Epidermal melanocyte (primary cell): ENCODE measurements at regions not wholly inside any gene's neighbourhood (a gene's known extent, or its start where the extent isn't known, plus 50 kb on each side); places are given as distances from the start of the nearest gene placed in this dataset.
"Not testable (repeated sequence)": the region's sequence is repeated elsewhere in the genome, so short reads cannot be mapped to it uniquely, and the experiment has no call there.

Source experiments
- DNase-seq: peaks from one replicate; pipeline ENCODE4 v3.0.0; 2011; ENCODE audit warnings: low spot score; ENCODE audit not compliant: insufficient read length

- no peak for DNase-seq
Observed at GRCh38 chr16:5793556-5793955, 696.0 kb upstream of the EEF2KMT start.

- DNase-seq, result no peak
Observed at GRCh38 chr16:5791011-5791657, 693.5 kb upstream of the EEF2KMT start.

DNA sequence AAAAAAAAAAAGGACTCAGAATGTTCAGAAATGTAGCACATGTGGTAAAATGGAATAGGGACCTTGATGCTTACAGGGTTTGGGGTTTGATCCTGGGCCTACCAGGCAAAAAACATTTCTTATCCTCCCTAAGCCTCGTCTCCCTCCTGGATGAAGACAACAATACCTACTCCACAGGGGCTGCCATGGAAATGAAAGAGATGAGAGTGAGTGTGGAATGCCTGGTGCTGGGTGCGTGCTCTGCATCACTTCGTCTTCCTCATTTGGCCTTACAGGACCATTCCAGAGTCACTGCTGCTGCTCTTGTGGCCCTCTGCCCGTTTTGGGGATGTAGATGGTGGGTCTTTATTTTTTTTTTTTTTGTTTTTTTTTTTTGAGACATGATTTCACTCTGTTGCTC, 692.9 kb upstream of the EEF2KMT start:
- DNase-seq, result no peak

- DNase-seq, result no peak
Observed at GRCh38 chr16:5789033-5789432, 691.4 kb upstream of the EEF2KMT start.

- no peak for DNase-seq
Observed at GRCh38 chr16:5781436-5781835, 683.8 kb upstream of the EEF2KMT start.

DNA sequence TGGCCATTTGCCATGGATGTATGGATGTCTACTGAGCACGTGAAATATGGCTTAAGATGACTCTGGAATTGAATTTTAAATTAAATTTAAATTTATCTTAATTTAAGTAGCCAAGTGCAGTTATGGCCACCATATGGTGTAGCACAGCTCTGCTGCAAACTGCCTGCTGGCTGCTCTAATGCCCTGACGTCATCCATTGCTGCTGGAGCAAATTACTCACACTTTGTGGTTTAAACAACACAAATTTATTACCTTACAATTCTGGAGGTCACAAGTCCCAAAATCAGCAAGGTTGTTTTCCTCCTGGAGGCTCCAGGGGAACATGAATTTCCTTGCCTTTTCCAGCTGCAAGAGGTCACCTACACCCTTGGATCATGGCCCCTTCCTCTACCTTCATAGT, 679.3 kb upstream of the EEF2KMT start:
- no peak for DNase-seq

GRCh38 chr16:5775916-5776315, 678.3 kb upstream of the EEF2KMT start:
- DNase-seq, result no peak

GRCh38 chr16:5770118-5770517, 672.5 kb upstream of the EEF2KMT start:
- DNase-seq, result no peak

DNA sequence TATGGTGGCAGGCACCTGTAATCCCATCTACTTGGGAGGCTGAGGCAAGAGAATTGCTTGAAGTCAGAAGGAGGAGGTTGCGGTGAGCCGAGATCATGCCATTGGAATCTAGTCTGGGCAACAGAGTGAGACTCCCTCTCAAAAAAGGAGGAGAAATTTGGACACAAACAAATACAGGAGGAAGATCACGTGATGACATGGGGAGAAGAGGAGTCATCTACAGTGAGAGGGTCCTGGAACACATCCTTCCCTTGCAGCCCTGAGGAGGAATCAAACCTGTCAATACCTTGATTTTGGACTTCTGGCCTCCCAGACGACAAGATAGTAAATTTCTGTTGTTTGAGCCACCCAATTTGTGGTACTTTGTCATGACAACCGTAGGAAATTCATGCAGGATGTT, 671.9 kb upstream of the EEF2KMT start:
- DNase-seq, result no peak

GRCh38 chr16:5768445-5768844, 670.9 kb upstream of the EEF2KMT start:
- no peak for DNase-seq

DNA sequence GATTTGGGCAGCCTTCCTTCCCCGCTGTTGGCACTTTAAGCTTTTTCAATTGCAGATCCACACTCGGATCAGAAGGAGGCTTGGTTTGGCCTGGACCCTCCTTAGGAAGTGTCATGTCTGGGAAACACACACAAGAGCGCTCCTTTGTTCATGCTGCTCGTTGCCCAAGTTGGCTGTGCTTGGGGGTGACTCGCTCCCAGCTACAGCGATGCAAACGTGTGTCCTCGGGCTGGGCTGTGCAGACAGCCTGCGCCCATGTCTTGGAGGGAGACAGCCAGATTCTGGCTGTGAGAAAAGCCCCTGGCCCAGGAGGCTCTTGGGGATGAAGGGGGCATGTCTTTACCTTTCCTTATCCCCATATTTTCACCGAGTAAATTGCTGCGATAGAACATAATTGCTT, 665.6 kb upstream of the EEF2KMT start:
- no peak for DNase-seq

DNA sequence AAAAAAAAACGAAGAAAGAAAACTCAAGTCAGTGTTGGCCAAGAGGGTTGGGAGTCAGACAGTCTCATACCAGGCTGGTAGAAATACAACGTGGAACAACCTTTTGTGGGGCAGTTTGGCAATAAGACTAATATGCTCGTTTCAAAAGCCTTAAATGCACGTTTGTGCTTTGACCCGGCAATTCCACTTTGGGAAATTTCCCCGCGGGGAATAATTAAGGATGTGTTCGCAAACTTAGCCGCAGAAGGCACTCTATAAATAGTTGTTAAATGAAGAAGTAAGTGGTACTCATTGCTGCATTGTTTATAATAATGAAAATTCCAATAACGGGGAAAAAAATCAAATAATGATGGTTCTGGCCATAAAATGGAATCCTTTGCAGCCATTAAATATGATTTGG, 664.8 kb upstream of the EEF2KMT start:
- DNase-seq, result no peak

DNA sequence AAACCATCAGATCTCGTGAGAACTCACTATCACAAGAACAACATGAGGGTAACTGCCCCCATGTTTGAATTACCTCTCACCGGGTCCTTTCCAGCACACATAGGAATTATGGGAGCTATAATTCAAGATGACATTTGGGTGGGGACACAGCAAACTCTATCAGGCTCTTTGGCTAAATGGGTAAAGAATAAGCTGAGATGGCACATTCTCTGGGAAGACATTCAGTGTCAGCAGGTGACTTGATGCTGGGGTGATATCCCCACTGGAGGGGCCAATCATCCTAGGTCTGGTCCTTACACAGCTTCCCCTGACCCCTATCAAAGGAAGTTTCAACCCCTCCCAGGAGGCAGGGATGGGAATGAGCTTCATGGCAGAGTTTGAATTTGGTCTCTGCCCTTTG, 664.0 kb upstream of the EEF2KMT start:
- DNase-seq, result no peak

DNA sequence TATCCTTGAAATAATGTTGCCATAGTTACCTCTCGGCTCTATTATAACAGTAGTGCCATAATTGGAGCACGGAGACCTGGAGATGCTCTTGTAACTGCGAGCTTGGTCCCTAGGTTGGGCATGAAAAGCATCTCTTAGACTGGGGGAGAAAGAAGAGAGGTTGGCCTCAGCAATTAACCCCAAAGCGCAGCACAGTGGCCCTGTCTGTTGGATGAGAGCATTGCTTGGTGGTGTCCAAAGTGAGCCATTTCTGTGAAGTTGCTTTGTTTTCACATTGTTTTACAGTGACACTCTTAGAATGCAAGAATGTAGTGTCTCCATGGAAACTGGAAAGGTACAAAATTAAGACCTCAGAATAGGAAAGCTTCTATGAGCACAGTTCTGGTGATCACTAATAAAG, 660.7 kb upstream of the EEF2KMT start:
- no peak for DNase-seq

- no peak for DNase-seq
Observed at GRCh38 chr16:5756969-5757368, 659.4 kb upstream of the EEF2KMT start.

- no peak for DNase-seq
Observed at GRCh38 chr16:5753381-5753780, 655.8 kb upstream of the EEF2KMT start.

DNA sequence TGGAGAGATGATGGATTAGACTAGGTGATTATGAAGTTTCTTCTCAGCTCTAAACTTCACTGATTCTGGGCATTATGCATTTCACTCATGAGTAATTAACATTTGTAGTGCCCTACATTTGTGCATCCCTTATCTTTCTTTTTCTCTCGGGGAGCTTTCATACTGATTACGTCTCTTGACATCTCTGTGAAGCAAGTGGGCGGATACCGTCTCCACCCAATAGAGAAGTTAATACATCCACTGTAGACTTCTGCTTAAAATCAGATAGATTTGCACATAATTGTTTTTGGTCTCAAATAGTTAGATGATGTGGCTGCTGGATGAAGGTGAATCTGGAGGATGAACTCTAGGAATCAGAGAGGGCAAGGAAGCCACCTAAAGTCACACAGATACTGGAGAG, 653.6 kb upstream of the EEF2KMT start:
- DNase-seq, result no peak

- DNase-seq, result not testable (repeated sequence)
Observed at GRCh38 chr16:5750439-5750838, 652.8 kb upstream of the EEF2KMT start.

DNA sequence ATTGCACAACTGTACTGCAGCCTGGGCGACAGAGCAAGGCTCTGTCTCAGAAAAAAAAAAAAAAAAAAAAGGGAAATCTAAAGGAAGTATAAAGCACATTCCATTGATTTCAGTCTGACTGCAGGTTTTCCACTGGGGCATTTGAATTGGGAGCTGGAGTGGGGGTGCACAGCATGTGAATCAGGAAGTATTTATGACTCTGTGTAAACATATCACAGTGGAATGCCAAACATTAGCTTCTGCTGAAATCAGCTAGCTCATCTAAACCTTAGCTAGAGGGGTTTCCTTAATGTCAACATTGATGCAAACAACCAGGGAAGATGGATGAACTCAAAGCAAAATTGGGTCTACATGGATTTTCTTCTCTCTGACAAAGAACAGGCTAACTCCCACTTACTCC, 641.0 kb upstream of the EEF2KMT start:
- no peak for DNase-seq

DNA sequence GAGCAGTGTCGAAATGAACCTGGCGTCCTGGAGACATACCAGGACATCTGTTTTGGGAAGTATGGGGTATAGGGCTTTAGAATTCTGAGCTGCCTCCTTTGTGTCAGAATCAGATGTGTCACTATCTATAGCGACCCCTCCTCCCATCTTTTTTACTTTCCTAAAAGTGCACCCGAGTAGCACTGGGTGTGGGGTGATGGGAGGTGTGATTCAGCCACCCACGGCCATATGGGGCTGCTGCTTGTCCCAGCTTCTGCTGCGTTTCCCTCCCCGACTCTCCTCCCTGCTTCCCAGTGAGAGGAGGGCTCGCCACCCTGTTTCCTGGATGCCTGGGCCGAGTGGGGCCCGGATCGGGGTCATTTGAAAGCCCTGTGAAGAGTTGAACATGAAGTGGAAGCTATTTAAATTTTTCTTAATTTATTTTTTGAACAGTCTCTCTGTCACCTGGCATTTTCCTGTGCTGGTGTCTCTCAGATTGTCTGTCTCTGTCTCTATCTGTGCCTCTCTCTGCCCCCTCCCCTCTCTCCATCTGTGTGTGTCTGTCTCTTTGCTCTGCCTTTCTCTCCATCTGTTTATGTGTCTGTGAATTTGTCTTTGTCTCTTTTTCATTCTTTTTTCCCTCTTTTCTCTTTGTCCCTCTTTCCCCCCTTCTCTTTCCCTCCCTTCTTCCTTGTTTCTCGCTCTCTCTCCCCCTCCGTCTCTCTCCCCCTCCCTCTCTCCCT, 638.8 kb upstream of the EEF2KMT start:
- no peak for DNase-seq

GRCh38 chr16:5735444-5735843, 637.8 kb upstream of the EEF2KMT start:
- no peak for DNase-seq

DNA sequence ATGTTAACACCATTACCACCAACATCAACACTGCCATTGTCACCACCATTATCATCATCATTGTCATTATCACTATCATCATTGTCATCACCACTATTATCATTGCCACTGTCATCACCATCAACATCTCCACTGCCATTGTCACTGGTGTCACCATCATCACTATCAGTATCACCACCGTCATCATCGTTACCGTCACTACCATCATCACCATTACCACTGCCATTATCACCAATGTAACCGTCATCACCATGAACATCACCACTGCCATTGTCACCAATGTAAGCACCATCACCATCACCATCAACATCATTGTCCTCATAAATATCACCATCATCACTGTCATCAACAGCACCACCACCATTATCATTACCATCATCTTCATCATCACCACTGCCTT, 633.2 kb upstream of the EEF2KMT start:
- no peak for DNase-seq

DNA sequence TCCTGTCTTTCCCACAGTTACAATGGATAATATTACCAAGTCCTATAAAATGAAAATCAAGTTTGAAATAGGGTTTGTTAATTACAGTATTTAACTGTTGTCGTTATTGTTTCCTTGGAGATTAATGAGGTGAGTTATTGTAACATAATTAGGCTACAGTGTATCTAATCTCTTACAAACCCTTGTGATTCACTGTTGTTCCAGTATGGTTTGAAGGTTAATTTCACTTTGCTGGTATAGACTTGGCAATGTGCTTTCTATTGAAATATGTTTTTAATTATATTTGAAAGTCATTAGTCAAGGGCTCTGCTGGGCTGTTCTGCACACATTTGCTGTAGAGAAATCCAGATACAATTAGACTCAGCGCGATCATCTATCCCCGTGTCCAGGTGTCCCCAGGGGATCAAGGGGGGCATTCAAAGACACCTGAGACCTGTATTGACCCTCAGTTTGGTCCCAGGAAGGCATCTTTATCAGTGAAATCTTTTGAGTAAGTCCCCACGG, 624.6 kb upstream of the EEF2KMT start:
- DNase-seq, result no peak
